DMS53 treated with DMSO at 0.1 percent for 48 hours (cell line): ENCODE measurements at regions not wholly inside any gene's neighbourhood (a gene's known extent, or its start where the extent isn't known, plus 50 kb on each side); places are given as distances from the start of the nearest gene placed in this dataset.
"Not testable (repeated sequence)": the region's sequence is repeated elsewhere in the genome, so short reads cannot be mapped to it uniquely, and the experiment has no call there.

ENCODE experiments used
- DNase-seq: peaks from one replicate; lab custom pipeline; 2025; ENCODE audit not compliant: unreplicated experiment; lab: John Stamatoyannopoulos, UW

- no peak for DNase-seq
Measured at GRCh38 chr14:104230946-104231345, 92.6 kb downstream of the KIF26A start.

- DNase-seq = no peak
Measured at GRCh38 chr14:104232070-104232484, 93.7 kb downstream of the KIF26A start.

- not testable (repeated sequence) for DNase-seq
Measured at GRCh38 chr14:104234007-104234786, 95.8 kb downstream of the KIF26A start.

DNA sequence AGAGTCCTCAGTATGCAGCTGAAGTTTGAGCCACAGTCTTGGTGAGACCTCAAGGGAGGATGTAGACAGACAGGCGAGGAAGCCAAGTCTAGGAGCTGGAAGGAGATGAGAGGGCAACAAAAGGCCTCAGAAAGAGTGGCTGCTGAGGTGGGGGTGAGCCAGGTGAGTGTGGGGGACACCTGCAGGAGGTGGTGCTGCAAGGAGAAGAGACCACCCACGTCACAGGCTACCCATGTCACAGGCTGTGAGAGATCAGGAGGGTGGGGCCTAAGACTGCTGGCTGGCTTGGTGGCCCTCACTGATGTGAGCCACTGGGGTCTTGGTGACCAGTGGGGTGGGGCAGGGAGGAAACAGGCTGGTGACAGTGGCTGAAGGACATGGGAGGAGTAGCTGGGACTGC, 97.3 kb downstream of the KIF26A start:
- DNase-seq = no peak

DNA sequence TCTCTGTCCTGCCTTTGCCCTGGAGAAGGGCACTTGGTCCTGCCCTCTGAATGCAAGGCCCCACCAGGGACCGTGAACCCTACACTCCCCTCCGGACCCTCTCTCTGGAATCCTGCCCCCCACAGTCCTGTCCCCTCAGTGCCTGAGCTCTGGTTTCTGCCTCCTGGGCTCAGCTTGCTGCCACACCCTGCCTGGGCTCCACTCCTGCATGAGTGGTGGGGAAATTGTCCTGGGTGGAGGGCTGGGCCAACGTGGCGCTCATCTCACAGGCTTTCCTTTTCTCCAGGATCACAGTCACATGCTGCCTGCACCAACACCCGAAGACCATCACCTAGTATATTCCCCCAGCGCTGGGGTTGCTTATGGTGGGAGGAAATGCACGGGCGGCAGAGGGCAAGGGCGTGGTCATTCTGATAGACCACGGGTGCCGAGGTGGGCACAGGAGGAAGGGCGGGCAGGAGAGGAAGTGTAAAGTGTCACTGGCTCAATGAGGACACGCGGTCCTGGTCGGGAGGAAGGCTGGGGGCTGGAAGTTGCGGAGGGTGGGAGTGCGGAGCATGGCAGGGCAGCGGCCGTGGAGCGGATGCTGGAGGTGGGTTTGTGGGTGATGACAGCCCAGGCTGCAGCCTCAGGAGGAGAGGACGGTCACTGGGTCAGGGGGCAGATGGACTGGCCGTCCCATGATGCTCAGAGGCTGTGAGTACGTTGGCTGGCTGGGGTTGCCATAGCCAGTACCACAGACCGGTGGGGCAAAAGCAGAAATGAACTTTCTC, 99.5 kb downstream of the KIF26A start:
- DNase-seq = no peak

DNA sequence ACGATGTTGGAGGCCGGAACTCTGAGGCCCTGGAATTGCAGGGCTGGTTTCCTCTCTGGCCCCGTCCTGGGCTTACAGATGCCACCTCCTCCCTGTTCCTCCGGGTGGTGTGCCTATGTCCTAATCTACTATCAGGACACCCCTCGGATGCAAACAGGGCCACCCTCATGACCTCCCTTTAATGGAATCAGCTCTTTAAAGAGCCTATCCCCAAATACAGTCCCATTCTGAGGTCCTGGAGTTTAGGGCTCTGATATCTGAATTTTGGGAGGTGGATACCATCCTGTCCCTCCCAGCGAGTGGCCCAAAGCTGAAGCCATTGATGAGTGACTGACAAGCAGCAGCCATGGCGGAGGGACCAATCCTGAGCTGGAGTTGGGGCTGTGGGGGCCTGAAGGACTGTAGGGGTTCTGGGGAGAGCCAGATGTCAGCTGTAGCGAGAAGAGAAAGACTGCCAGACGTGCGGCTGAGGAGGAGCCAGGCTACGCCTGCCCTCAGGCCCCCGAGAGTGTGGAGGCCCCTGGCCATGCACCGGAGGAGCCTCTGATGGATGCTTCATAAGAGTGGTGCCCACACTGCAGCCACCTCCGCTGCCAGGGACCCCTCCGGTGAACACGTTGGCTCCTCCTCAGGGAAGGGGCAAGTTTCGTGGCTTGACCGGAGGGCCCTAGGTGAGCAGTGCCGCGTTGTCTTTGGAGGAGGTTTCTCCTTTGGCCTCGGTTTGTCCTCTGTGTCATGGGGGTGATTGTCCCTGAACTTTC, 100.2 kb downstream of the KIF26A start:
- no peak for DNase-seq

- DNase-seq = no peak
Measured at GRCh38 chr14:104239185-104239775, 100.9 kb downstream of the KIF26A start.

GRCh38 chr14:104239861-104240301, 101.5 kb downstream of the KIF26A start:
- DNase-seq = no peak

- DNase-seq = no peak
Measured at GRCh38 chr14:104240434-104241157, 102.2 kb downstream of the KIF26A start.

DNA sequence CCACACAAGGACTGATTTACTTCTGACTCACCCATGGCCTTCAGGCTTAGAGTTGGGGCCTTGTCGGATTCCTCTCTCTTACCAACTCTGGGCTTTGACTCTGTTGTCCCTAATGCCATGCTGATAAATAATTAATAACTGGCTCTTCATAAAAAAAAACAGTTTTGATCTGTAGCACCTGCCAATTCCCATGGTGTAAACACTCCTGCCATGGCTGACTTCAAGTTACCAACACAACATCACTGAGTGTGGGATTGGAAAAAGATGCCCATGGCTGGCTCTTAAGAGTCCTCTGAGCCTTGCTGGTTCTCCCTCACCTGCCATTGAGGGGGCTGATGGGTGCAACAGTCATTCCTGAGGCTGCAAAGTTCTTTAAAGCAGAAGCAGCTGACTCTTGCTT, 104.8 kb downstream of the KIF26A start:
- DNase-seq = no peak

DNA sequence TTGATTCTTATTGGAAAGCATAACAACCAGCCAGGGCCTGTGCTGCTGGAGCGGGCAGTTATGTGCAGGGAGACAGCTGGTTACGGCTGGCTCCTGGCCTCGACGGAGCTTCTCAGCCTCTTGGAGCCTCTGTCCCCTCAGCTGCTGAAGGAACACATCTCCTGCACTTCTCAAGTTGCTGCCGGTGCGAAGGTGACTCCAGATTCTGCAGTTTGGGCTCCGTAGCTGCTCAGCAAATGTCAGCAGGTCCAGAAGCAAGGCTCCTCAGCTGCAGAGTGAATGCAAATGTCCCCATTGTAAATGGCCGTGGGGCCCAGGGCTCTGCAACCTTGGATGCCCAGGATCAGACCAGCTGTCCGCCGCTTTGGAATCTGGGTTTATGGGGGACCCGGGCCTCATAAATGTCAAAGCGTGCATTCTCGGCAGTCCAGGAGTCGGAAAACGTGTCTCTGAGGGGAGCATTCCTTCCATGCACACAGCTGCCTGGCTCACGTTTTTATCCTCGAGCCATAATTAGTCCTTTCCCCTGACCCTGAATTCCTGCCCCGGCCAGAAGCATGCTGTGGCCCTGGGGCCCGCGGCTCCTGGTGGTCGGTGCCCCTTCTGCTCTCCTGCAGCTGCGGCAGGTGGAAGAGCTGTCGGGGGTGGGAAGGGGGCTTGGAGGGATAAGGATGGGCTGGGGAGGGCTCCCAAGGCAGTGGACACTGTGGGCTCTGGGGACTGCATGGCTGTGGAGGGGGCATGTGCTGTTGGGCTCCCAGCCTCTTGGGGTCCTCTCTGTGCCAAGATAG, 106.0 kb downstream of the KIF26A start:
- DNase-seq = no peak

GRCh38 chr14:104245075-104245474, 106.7 kb downstream of the KIF26A start:
- no peak for DNase-seq

DNA sequence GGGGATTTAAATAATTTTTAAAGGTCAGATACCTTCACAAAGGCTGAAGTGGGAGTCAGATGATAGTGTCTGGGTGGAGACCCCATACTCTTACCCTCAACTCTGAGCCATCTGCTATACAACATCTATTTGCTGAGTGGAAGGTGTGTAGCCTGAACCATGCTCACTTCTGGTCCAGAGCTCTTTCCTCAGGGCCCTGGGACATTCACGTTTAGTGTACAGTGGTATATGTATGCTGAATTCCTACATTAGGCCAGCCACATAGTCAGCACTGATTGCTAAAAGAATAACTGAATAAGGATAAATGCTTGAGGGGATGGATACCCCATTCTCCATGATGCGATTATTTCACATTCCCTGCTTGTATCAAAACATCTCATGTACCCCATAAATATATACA, 107.3 kb downstream of the KIF26A start:
- no peak for DNase-seq

- no peak for DNase-seq
Measured at GRCh38 chr14:104246401-104247335, 108.3 kb downstream of the KIF26A start.

- DNase-seq = no peak
Measured at GRCh38 chr14:104247336-104248202, 109.2 kb downstream of the KIF26A start.

DNA sequence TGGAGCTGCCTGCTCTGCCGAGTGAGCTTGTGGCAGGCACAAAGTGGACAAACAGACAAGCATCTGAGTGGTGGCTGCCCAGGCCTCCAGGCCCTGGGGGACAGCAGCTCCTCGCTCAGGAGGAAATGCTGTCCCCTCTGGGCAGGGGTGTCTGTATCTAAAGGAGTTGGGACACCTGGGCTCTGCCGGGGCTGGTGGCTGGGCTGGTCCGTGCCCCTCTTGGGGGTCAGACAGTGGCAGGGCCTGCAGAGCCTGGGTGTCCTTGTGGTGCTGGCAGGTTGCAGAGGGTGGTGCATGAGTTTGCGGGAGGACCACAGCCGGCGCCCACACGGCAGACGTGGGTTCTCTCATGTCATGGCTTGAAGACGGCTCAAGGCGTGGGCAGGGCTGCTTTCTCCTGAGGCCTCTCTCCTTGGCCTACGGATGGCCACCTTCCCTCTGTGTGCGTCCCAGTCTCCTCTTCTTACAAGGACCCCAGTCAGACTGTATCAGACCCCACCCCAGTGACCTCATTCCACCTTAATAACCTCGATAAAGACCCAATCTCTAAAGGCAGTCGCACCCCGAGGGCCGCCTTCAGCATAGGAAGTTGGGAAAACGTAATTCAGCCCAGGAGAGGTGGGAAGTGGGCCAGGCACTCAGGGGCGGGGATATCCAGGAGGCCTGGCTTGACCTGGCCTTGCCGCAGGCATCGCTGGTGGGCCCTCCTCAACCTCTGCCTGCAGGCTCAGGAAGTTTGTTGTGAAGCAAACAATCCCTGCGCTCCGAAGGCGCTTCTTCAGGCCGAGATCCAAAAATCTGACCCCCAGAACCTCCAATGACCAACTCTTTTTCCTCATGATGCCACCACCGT, 110.0 kb downstream of the KIF26A start:
- DNase-seq = no peak

DNA sequence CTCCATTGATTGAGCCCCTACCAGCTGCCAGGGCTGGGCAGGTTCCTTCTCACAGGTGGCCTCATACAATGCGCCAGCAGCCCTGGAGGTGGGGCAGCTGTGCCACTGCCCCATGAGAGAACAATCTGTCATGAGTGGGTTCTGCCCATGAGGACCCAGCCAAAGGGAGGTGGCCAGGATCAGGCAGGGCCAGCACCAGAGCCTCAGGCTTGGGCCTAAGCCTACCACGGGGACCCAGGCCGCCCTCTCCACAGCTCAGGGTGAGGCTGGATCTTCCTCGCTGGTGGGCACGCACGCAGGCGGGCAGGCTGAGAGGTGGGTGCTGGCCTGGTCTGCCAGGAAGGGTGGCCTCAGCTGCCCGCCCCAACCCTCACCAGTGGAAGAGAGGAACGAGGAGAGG, 110.7 kb downstream of the KIF26A start:
- DNase-seq = no peak
